A549 (cell line): ENCODE measurements at regions not wholly inside any gene's neighbourhood (a gene's known extent, or its start where the extent isn't known, plus 50 kb on each side); places are given as distances from the start of the nearest gene placed in this dataset.

Experiments
- ATAC-seq, 2 experiments: fragments of 200-7000 bp in 1 of 2; fragments of >200 bp in 1 of 2; cut with Nextera tagmentation in 1 of 2; cut with Tn5 transposase in 1 of 2; 3 replicates each; pipeline versions ENCODE4 v1.8.0 to v1.9.1; 2018 to 2020; ENCODE audit warnings: mild to moderate bottlenecking in 1 of 2, moderate library complexity in 1 of 2
- CTCF ChIA-PET: fragments of 300-600 bp; sonication (Branson Sonifier 250); formaldehyde crosslinking; extraction: SDS; loops from one replicate; lab custom pipeline; 2021; ENCODE audit warnings: antibody characterized with exemption, inconsistent platforms; lab: Yijun Ruan, JAX
- POLR2A ChIA-PET: fragments of 350-600 bp; formaldehyde crosslinking; extraction: SDS; loops from one replicate; lab custom pipeline; 2021; ENCODE audit warnings: antibody characterized with exemption, inconsistent platforms; lab: Yijun Ruan, JAX
- DNase-seq, 2 experiments: peaks; one replicate each; pipeline versions ENCODE4 v3.0.0 to v3.0.0-alpha.2; 2011 to 2016; ENCODE audit warnings: low read depth in 1 of 2, low spot score in 1 of 2
- FAIRE-seq: peaks from 2 replicates; lab custom pipeline; 2011; peaks lifted over from hg19 to GRCh38; lab: Jason Lieb, UNC
- H3K27ac ChIP-seq, 2 experiments: fragments of >200 bp; sonication (Bioruptor Twin); formaldehyde crosslinking; 3 replicates each; pipeline ENCODE4 v1.5.1; 2016 to 2017
- H3K4me1 ChIP-seq: fragments of >200 bp; sonication (Bioruptor Twin); formaldehyde crosslinking; 3 replicates; pipeline ENCODE4 v1.6.1; 2016
- H3K4me2 ChIP-seq: fragments of >200 bp; sonication (Bioruptor Twin); formaldehyde crosslinking; 3 replicates; pipeline ENCODE4 v1.6.1; 2016
- H3K4me3 ChIP-seq: fragments of >200 bp; sonication (Bioruptor Twin); formaldehyde crosslinking; 3 replicates; pipeline ENCODE4 v1.5.1; 2016
- H3K9me3 ChIP-seq: fragments of >200 bp; sonication (Bioruptor Twin); formaldehyde crosslinking; 3 replicates; pipeline ENCODE4 v1.6.1; 2016
- ATOH8 ChIP-seq: fragments of 250-450 bp; sonication (Bioruptor Pico); IDR thresholded peaks from 2 replicates; pipeline ENCODE4 v1.5.0; 2020; ENCODE audit warnings: low read depth, mild to moderate bottlenecking, moderate library complexity
- BHLHE40 ChIP-seq: IDR thresholded peaks from 2 replicates; pipeline ENCODE4 v1.6.1; 2012; ENCODE audit warnings: low read depth, low read length, inconsistent platforms
- CBX2 ChIP-seq: fragments of 200-600 bp; sonication (generic); IDR thresholded peaks from 2 replicates; pipeline ENCODE4 v1.6.1; 2016; ENCODE audit warnings: low read depth, mild to moderate bottlenecking, borderline replicate concordance
- CEBPB ChIP-seq, 2 experiments: fragments of >200 bp in 1 of 2; sonication (Bioruptor Twin) in 1 of 2; formaldehyde crosslinking in 1 of 2; IDR thresholded peaks; 2 replicates each; pipeline ENCODE4 v1.6.1; 2012 to 2016
- CHD4 ChIP-seq: fragments of 200-600 bp; sonication (generic); IDR thresholded peaks from 2 replicates; pipeline ENCODE4 v1.6.1; 2016; ENCODE audit warnings: antibody characterized with exemption, mild to moderate bottlenecking, borderline replicate concordance
- EHF ChIP-seq: fragments of 250-450 bp; sonication (Bioruptor Pico); IDR thresholded peaks from 2 replicates; pipeline ENCODE4 v1.5.0; 2020; ENCODE audit warnings: mild to moderate bottlenecking
- EHMT2 ChIP-seq: fragments of 200-600 bp; sonication (generic); IDR thresholded peaks from 2 replicates; pipeline ENCODE4 v1.6.1; 2016; ENCODE audit warnings: antibody characterized with exemption, low read depth, mild to moderate bottlenecking, moderate library complexity
- ESRRA ChIP-seq: fragments of 150-350 bp; IDR thresholded peaks from 2 replicates; pipeline ENCODE4 v1.6.1; 2014; ENCODE audit warnings: mild to moderate bottlenecking, low read length, borderline replicate concordance
- GATA3 ChIP-seq: IDR thresholded peaks from 2 replicates; pipeline ENCODE4 v1.6.1; 2012; ENCODE audit warnings: borderline replicate concordance
- HDAC2 ChIP-seq: fragments of 200-600 bp; sonication (generic); IDR thresholded peaks from 2 replicates; pipeline ENCODE4 v1.6.1; 2016
- HOXA7 ChIP-seq: fragments of 250-450 bp; sonication (Bioruptor Pico); IDR thresholded peaks from 2 replicates; pipeline ENCODE4 v1.5.0; 2020; ENCODE audit warnings: mild to moderate bottlenecking, moderate library complexity
- HOXB13 ChIP-seq: fragments of 250-450 bp; sonication (Bioruptor Pico); IDR thresholded peaks from 2 replicates; pipeline ENCODE4 v1.5.0; 2020; ENCODE audit warnings: low read depth, mild to moderate bottlenecking, moderate library complexity
- HOXB5 ChIP-seq: fragments of 250-450 bp; sonication (Bioruptor Pico); IDR thresholded peaks from 2 replicates; pipeline ENCODE4 v1.5.0; 2020; ENCODE audit warnings: mild to moderate bottlenecking, moderate library complexity
- KDM5A ChIP-seq: fragments of 200-600 bp; sonication (generic); IDR thresholded peaks from 2 replicates; pipeline ENCODE4 v1.6.1; 2016; ENCODE audit warnings: antibody characterized with exemption, mild to moderate bottlenecking
- MAZ ChIP-seq: fragments of 150-350 bp; IDR thresholded peaks from 2 replicates; pipeline ENCODE4 v1.6.1; 2014; ENCODE audit warnings: antibody characterized with exemption, low read depth, low read length, borderline replicate concordance
- MYC ChIP-seq: IDR thresholded peaks from 2 replicates; pipeline ENCODE4 v1.6.1; 2012; ENCODE audit warnings: mild to moderate bottlenecking, inconsistent platforms, low read length, improper control_type of control experiment, borderline replicate concordance
- PHF8 ChIP-seq: fragments of 200-600 bp; sonication (generic); IDR thresholded peaks from 2 replicates; pipeline ENCODE4 v1.6.1; 2016; ENCODE audit warnings: low read depth, mild to moderate bottlenecking, antibody characterized with exemption, moderate library complexity, borderline replicate concordance
- RCOR1 ChIP-seq: fragments of 150-350 bp; IDR thresholded peaks from 2 replicates; pipeline ENCODE4 v1.6.1; 2014; ENCODE audit warnings: antibody characterized with exemption, low read length, low read depth
- REST ChIP-seq: fragments of 200-600 bp; sonication (generic); IDR thresholded peaks from 2 replicates; pipeline ENCODE4 v1.6.1; 2016; ENCODE audit warnings: antibody characterized with exemption, mild to moderate bottlenecking, moderate library complexity
- RNF2 ChIP-seq: fragments of 200-600 bp; sonication (generic); IDR thresholded peaks from 2 replicates; pipeline ENCODE4 v1.6.1; 2016; ENCODE audit warnings: low read depth, mild to moderate bottlenecking, antibody characterized with exemption, moderate library complexity, borderline replicate concordance
- SMC3 ChIP-seq: fragments of >200 bp; sonication (Bioruptor Twin); formaldehyde crosslinking; IDR thresholded peaks from 3 replicates; pipeline ENCODE4 v1.6.1; 2018; ENCODE audit warnings: inconsistent platforms
- TFCP2L1 ChIP-seq: fragments of 250-450 bp; sonication (Bioruptor Pico); IDR thresholded peaks from 2 replicates; pipeline ENCODE4 v1.5.0; 2021; ENCODE audit warnings: mild to moderate bottlenecking
- ZNF302 ChIP-seq: fragments of 250-450 bp; sonication (Bioruptor Pico); IDR thresholded peaks from 2 replicates; pipeline ENCODE4 v1.9.0; 2021; ENCODE audit warnings: inconsistent platforms, mild to moderate bottlenecking, moderate library complexity
- ZSCAN20 ChIP-seq: fragments of 250-450 bp; sonication (Bioruptor Pico); IDR thresholded peaks from 2 replicates; pipeline ENCODE4 v1.8.0; 2022; ENCODE audit warnings: mild to moderate bottlenecking, moderate library complexity
- WGBS: methylation state at CpG from one replicate; pipeline ENCODE4 v1.1.6; 2017; ENCODE audit errors: missing lambda C conversion rate; 5-methylcytosine and 5-hydroxymethylcytosine counted together
- TF ChIP-seq, protein P1 (sequence below): IDR thresholded peaks from 2 replicates; pipeline ENCODE4 v1.6.1; 2012
- TF ChIP-seq, protein P2 (sequence below): fragments of >200 bp; sonication (Bioruptor Twin); formaldehyde crosslinking; IDR thresholded peaks from 3 replicates; pipeline ENCODE4 v1.6.1; 2016

DNA sequence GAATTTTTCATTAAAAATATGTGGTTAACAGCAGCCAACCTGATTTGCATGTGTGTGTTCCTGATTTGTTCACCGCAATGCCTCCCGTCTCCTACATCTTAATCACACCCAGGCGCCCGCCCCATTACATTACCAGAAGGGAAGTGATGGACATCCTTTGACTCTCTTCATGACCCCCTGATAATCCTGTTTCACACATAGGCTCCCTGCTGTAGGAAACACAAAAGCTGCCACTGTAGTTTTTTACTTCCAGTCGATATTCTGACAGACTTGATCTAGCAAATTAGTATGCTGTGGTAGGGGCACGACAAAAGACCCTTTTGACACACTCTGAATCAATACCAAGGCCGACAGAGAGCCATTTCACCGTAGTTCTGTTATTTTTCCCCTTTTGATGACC, 287.8 kb upstream of the ISL1 start:
- no peaks in the 10 kb centered on the region for H3K4me1 ChIP-seq
- no peak overlapping the region for H3K4me3 ChIP-seq
- no peak overlapping the region for H3K27ac ChIP-seq
- ChIA-PET POLR2A (no interaction called here), CTCF (no interaction called here)
- WGBS, result 23% methylated on average over 8 of the region's 8 CpGs
- no peaks in the 10 kb centered on the region for H3K9me3 ChIP-seq
- no peak overlapping the region for H3K4me2 ChIP-seq
- no peak for FAIRE-seq
- ATAC-seq, result no peak
- no peak for DNase-seq
- TF ChIP-seq ESRRA (no peak), CBX2 (no peak), CHD4 (no peak), EHMT2 (no peak), RNF2 (no peak), CEBPB (IDR thresholded peaks at IDR 0.05) (no peak), GATA3 (no peak), KDM5A (no peak), HOXA7 (CRISPR knock-in tag) (no peak), HOXB5 (CRISPR knock-in tag) (no peak), TFCP2L1 (no peak), ZNF302 (CRISPR knock-in tag) (no peak), PHF8 (no peak), HOXB13 (CRISPR knock-in tag) (no peak), RCOR1 (no peak), MYC (no peak)
- TF ChIP-seq, protein P1, sequence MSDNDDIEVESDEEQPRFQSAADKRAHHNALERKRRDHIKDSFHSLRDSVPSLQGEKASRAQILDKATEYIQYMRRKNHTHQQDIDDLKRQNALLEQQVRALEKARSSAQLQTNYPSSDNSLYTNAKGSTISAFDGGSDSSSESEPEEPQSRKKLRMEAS, result no peak

DNA sequence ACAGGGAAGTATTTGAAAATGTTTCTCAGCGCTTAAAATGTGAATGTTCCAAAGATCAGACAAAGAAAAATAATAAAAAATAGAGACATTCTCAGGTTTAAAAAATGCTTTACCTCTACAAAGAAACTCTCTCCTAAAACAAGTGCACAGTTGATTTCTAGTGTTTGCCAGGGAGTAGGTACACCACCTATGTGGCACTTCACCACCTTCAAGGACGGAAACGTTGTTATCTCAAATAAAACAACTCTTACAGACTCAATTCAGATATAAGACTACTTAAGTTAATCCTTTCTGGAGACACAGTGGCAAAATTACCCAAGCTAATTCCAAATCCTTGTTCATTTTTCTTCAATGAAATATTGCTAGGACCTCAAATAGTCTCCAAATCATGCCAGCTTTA, 286.4 kb upstream of the ISL1 start:
- DNase-seq (no peak), FAIRE-seq (no peak), ATAC-seq (no peak)
- 1% methylated on average over 3 of the region's 3 CpGs for WGBS
- Histone ChIP-seq H3K4me1 (no peaks in the 10 kb centered on the region), H3K27ac (no peak overlapping the region), H3K9me3 (no peaks in the 10 kb centered on the region), H3K4me3 (no peak overlapping the region), H3K4me2 (no peak overlapping the region)
- CTCF ChIA-PET, result interaction anchor here (0.6 kb wide), 1 partner anchor 1779 kb away, joined by 3 read pairs; no protein-coding TSS in a partner anchor
- no peak for TF ChIP-seq HDAC2
- TF ChIP-seq ZSCAN20, result no peak
- no peak for TF ChIP-seq BHLHE40
- no peak for TF ChIP-seq MAZ
- POLR2A ChIA-PET, result no interaction called here

DNA sequence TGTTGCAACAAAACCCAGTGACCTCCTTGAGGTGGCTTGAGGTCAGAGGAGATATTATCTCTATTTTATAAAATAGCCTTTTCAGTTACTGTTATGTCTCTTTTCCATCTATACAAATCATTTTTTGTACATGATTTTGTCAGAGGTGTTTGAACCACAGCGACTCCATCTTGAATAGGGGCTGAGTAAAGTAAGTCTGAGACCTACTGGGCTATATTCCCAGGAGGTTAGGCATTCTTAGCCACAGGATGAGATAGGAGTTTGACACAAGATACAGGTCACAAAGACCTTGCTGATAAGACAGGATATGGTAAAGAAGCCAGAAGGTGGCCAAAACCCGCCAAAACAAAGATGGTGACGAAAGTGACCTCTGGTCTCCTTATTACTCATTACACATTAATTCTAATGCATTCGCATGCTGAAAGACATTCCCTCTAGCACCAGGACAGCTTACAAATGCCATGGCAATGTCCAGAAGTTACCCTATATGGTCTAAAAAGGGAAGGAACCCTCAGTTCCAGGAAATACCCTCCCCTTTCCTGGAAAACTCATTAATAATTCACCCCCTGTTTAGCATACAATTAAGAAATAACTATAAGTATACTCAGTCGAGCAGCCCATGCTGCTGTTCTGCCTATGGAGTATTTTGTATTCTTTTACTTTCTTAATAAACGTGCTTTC, 283.9 kb upstream of the ISL1 start:
- no peak for DNase-seq
- whole genome bisulfite sequencing, result 8% methylated on average over 6 of the region's 6 CpGs
- no peak overlapping the region for H3K4me2 ChIP-seq
- no peak for ATAC-seq
- ChIA-PET POLR2A (no interaction called here), CTCF (no interaction called here)
- no peaks in the 10 kb centered on the region for H3K4me1 ChIP-seq
- TF ChIP-seq EHF (CRISPR knock-in tag) (no peak), MYC (no peak), ESRRA (no peak), SMC3 (no peak), HOXB5 (CRISPR knock-in tag) (no peak), REST (no peak), EHMT2 (no peak), ATOH8 (CRISPR knock-in tag) (no peak)
- TF ChIP-seq, protein P2, sequence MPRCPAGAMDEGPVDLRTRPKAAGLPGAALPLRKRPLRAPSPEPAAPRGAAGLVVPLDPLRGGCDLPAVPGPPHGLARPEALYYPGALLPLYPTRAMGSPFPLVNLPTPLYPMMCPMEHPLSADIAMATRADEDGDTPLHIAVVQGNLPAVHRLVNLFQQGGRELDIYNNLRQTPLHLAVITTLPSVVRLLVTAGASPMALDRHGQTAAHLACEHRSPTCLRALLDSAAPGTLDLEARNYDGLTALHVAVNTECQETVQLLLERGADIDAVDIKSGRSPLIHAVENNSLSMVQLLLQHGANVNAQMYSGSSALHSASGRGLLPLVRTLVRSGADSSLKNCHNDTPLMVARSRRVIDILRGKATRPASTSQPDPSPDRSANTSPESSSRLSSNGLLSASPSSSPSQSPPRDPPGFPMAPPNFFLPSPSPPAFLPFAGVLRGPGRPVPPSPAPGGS, result no peak
- no peaks in the 10 kb centered on the region for H3K9me3 ChIP-seq
- FAIRE-seq, result no peak
- H3K27ac ChIP-seq, result no peak overlapping the region
- H3K4me3 ChIP-seq, result no peak overlapping the region
